ENCODE measurements at regions not wholly inside any gene's neighbourhood (a gene's known extent, or its start where the extent isn't known, plus 50 kb on each side); places are given as distances from the start of the nearest gene placed in this dataset.

GRCh38 chr7:26101361-26102151, 50.4 kb upstream of the NFE2L3 start:
- no peak for DNase-seq

- DNase-seq: no peak
Measured at GRCh38 chr7:26102176-26102575, 49.8 kb upstream of the NFE2L3 start.
